ENCODE measurements at regions not wholly inside any gene's neighbourhood (a gene's known extent, or its start where the extent isn't known, plus 50 kb on each side); places are given as distances from the start of the nearest gene placed in this dataset.

- TF ChIP-seq SP1 (IDR thresholded peaks at IDR 0.05) = no peak
- TF ChIP-seq HNF4A (conservative IDR thresholded peaks at IDR 0.05) = no peak
- TF ChIP-seq REST (IDR thresholded peaks at IDR 0.05) = no peak
Measured at GRCh38 chr12:111103583-111103982, 183.2 kb upstream of the MYL2 start (continued).

- Histone ChIP-seq H3K36me3 (ENCODE audit: control insufficient read depth in 4 of 4, insufficient read depth in 3 of 4, low read depth in 1 of 4, low read length in 3 of 4) (peaks cover 0 to 9% (median under 1%) of the 10 kb centered on the region in 4 donors), H3K4me3 (ENCODE audit: low read depth in 1 of 3, low read length in 3 of 3) (no peak overlapping the region), H3K4me1 (ENCODE audit: control insufficient read depth in 4 of 4, insufficient read depth in 4 of 4, low read length in 3 of 4) (peaks cover 6 to 48% (median 34%) of the 10 kb centered on the region in 4 donors), H3K27me3 (ENCODE audit: control insufficient read depth in 4 of 4, insufficient read depth in 4 of 4, low read length in 3 of 4) (no peaks in the 10 kb centered on the region), H3K27ac (ENCODE audit: low read depth in 1 of 2, low read length in 2 of 2) (peak overlapping the region; percentile 15 to 16), H3K9ac (ENCODE audit: low read depth in 1 of 2, low read length in 2 of 2) (no peak overlapping the region), H3K9me3 (ENCODE audit: control insufficient read depth in 4 of 4, low read length in 3 of 4) (no peaks in the 10 kb centered on the region)
- TF ChIP-seq RXRA (IDR thresholded peaks at IDR 0.05) = no peak
- no peak for TF ChIP-seq HNF4A (conservative IDR thresholded peaks at IDR 0.05)
- TF ChIP-seq JUND (IDR thresholded peaks at IDR 0.05) = no peak
- TF ChIP-seq MAX (IDR thresholded peaks at IDR 0.05) = no peak
- no peak for TF ChIP-seq FOXA2 (IDR thresholded peaks at IDR 0.05)
- TF ChIP-seq YY1 (IDR thresholded peaks at IDR 0.05) = no peak
- no peak for TF ChIP-seq EGR1 (IDR thresholded peaks at IDR 0.05; ENCODE audit: low read depth in 2 of 2)
- no peak for TF ChIP-seq GABPA (IDR thresholded peaks at IDR 0.05 in 1 of 2, conservative IDR thresholded peaks at IDR 0.05 in 1 of 2)
- no peak for TF ChIP-seq RAD21 (IDR thresholded peaks at IDR 0.05)
- 36% methylated on average over 14 of the region's 14 CpGs for WGBS
- DNase-seq (ENCODE audit: low spot score) = no peak
Measured at GRCh38 chr12:111102102-111102739, 181.8 kb upstream of the MYL2 start.

GRCh38 chr12:111101003-111101402 lies 180.6 kb upstream of the MYL2 start:
- H3K36me3 ChIP-seq (ENCODE audit: control insufficient read depth in 4 of 4, insufficient read depth in 3 of 4, low read depth in 1 of 4, low read length in 3 of 4) = peaks cover 0 to 14% (median 2%) of the 10 kb centered on the region in 4 donors
- H3K4me3 ChIP-seq (ENCODE audit: low read depth in 1 of 3, low read length in 3 of 3) = no peak overlapping the region
- peaks cover 4 to 43% (median 25%) of the 10 kb centered on the region in 4 donors for H3K4me1 ChIP-seq (ENCODE audit: control insufficient read depth in 4 of 4, insufficient read depth in 4 of 4, low read length in 3 of 4)
- no peak overlapping the region for H3K9ac ChIP-seq (ENCODE audit: low read depth in 1 of 2, low read length in 2 of 2)
- DNase-seq (ENCODE audit: low spot score) = no peak
- H3K27me3 ChIP-seq (ENCODE audit: control insufficient read depth in 4 of 4, insufficient read depth in 4 of 4, low read length in 3 of 4) = no peaks in the 10 kb centered on the region
- WGBS = 90% methylated on average over 7 of the region's 7 CpGs
- H3K9me3 ChIP-seq (ENCODE audit: control insufficient read depth in 4 of 4, low read length in 3 of 4) = no peaks in the 10 kb centered on the region
- H3K27ac ChIP-seq (ENCODE audit: low read depth in 1 of 2, low read length in 2 of 2) = no peak overlapping the region
- no peak for TF ChIP-seq CTCF (IDR thresholded peaks at IDR 0.05; ENCODE audit: low read depth, low read length, missing input control)
- no peak for TF ChIP-seq JUND (IDR thresholded peaks at IDR 0.05)
- TF ChIP-seq FOXA2 (IDR thresholded peaks at IDR 0.05) = no peak
- no peak for TF ChIP-seq ZBTB33 (IDR thresholded peaks at IDR 0.05)
- no peak for TF ChIP-seq RAD21 (IDR thresholded peaks at IDR 0.05)
- TF ChIP-seq ATF3 (IDR thresholded peaks at IDR 0.05) = no peak
- no peak for TF ChIP-seq REST (IDR thresholded peaks at IDR 0.05)
- no peak for TF ChIP-seq RXRA (IDR thresholded peaks at IDR 0.05)
- no peak for TF ChIP-seq FOXA1 (IDR thresholded peaks at IDR 0.05)
- TF ChIP-seq EGR1 (IDR thresholded peaks at IDR 0.05; ENCODE audit: low read depth in 2 of 2) = no peak
- no peak for TF ChIP-seq MAX (IDR thresholded peaks at IDR 0.05)
- no peak for TF ChIP-seq NR2F2 (IDR thresholded peaks at IDR 0.05)
- no peak for TF ChIP-seq HNF4G (IDR thresholded peaks at IDR 0.05)
- TF ChIP-seq TAF1 (conservative IDR thresholded peaks at IDR 0.05) = no peak
- TF ChIP-seq HNF4A (conservative IDR thresholded peaks at IDR 0.05) = no peak
- TF ChIP-seq SP1 (IDR thresholded peaks at IDR 0.05) = no peak
- no peak for TF ChIP-seq YY1 (IDR thresholded peaks at IDR 0.05)
